HFFc6 (cell line): ENCODE measurements at regions not wholly inside any gene's neighbourhood (a gene's known extent, or its start where the extent isn't known, plus 50 kb on each side); places are given as distances from the start of the nearest gene placed in this dataset.

Source experiments
- DNase-seq: peaks from one replicate; pipeline ENCODE4 v3.0.0-alpha.2; 2018
- H3K27ac Mint-ChIP-seq: 2 replicates; pipeline ENCODE4 v1.8.0; 2020; ENCODE audit warnings: mild to moderate bottlenecking, mixed read lengths
- H3K27me3 Mint-ChIP-seq: 2 replicates; pipeline ENCODE4 v1.8.0; 2021; ENCODE audit warnings: mild to moderate bottlenecking, moderate library complexity, mixed read lengths; ENCODE audit not compliant: insufficient read depth
- H3K36me3 Mint-ChIP-seq: 2 replicates; pipeline ENCODE4 v1.8.0; 2021; ENCODE audit warnings: low read depth, mixed read lengths
- H3K4me1 Mint-ChIP-seq: 2 replicates; pipeline ENCODE4 v1.8.0; 2020; ENCODE audit warnings: low read depth, mixed read lengths
- H3K4me3 Mint-ChIP-seq: 2 replicates; pipeline ENCODE4 v1.8.0; 2020; ENCODE audit warnings: mild to moderate bottlenecking, moderate library complexity, mixed read lengths
- H3K9me3 Mint-ChIP-seq: 2 replicates; pipeline ENCODE4 v1.8.0; 2020; ENCODE audit warnings: mild to moderate bottlenecking, mixed read lengths
- TF ChIP-seq, protein P1 (sequence below): fragments of 200-600 bp; sonication (generic); IDR thresholded peaks from 2 replicates; pipeline ENCODE4 v1.5.0; 2021; ENCODE audit warnings: antibody characterized with exemption, mild to moderate bottlenecking

DNA sequence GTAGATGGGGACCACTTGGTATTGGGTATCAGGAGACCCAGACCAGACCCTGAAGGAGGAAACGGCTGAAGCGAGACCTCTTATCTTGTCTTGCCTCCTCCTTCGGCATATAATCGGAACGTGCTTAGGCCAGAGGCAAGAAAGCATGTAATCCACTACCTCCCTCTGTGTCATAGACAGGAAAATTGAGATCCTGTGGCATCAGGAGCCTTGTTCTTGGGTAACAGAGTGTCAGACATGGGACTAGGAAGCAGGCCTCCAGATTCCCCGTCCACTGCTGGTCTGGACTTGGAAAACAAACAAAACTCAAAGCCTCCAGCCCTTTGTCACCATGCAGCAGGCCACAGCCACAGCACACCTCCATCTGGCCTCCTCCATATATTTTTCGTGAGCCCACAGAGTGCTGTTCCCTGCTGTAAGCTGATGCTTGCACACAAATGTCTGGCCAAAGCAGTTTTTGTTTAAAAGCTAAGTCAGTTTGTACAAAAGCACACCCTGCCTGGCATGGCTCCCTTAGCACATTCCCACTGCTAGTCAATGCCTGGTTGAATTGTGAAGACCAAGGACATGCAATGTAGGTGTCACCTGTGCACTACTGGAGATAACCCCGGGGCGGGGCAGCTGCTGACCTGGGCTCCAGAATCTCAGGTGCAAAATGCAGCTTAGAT lies 510.9 kb downstream of the RPS24 start:
- no peaks in the 10 kb centered on the region for H3K9me3 Mint-ChIP-seq
- peaks cover 67% of the 10 kb centered on the region for H3K27me3 Mint-ChIP-seq
- H3K27ac Mint-ChIP-seq, result no peak overlapping the region
- DNase-seq, result no peak
- no peaks in the 10 kb centered on the region for H3K36me3 Mint-ChIP-seq
- H3K4me3 Mint-ChIP-seq, result no peak overlapping the region
- peaks cover 11% of the 10 kb centered on the region; the same call in 1 of the 2 replicates for H3K4me1 Mint-ChIP-seq
- TF ChIP-seq, protein P1, sequence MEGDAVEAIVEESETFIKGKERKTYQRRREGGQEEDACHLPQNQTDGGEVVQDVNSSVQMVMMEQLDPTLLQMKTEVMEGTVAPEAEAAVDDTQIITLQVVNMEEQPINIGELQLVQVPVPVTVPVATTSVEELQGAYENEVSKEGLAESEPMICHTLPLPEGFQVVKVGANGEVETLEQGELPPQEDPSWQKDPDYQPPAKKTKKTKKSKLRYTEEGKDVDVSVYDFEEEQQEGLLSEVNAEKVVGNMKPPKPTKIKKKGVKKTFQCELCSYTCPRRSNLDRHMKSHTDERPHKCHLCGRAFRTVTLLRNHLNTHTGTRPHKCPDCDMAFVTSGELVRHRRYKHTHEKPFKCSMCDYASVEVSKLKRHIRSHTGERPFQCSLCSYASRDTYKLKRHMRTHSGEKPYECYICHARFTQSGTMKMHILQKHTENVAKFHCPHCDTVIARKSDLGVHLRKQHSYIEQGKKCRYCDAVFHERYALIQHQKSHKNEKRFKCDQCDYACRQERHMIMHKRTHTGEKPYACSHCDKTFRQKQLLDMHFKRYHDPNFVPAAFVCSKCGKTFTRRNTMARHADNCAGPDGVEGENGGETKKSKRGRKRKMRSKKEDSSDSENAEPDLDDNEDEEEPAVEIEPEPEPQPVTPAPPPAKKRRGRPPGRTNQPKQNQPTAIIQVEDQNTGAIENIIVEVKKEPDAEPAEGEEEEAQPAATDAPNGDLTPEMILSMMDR, result no peak

DNA sequence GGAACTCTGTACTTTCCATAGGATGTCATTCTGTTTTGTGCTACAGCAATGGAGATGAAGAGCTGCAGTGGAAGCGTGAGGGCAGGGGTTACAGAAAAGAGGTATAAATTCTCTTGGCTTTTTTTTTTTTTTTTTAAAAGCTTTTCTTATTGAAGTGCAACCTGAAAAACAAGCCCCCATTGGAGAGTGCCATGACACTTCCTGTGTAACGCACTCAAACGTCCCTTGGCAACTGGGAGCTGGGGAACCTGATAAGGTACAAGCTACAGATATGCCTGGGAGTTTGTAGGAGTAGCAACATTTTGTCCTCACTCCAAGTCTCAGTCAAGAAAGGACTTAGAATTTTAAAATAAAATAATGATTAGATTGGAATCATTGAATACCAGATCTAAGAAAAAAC lies 512.1 kb downstream of the RPS24 start:
- H3K27me3 Mint-ChIP-seq, result peaks cover 64% of the 10 kb centered on the region
- TF ChIP-seq, protein P1, result no peak
- no peak overlapping the region for H3K27ac Mint-ChIP-seq
- no peaks in the 10 kb centered on the region for H3K36me3 Mint-ChIP-seq
- no peak for DNase-seq
- H3K4me1 Mint-ChIP-seq, result peaks cover 11% of the 10 kb centered on the region; the same call in 1 of the 2 replicates
- no peak overlapping the region for H3K4me3 Mint-ChIP-seq
- H3K9me3 Mint-ChIP-seq, result no peaks in the 10 kb centered on the region

DNA sequence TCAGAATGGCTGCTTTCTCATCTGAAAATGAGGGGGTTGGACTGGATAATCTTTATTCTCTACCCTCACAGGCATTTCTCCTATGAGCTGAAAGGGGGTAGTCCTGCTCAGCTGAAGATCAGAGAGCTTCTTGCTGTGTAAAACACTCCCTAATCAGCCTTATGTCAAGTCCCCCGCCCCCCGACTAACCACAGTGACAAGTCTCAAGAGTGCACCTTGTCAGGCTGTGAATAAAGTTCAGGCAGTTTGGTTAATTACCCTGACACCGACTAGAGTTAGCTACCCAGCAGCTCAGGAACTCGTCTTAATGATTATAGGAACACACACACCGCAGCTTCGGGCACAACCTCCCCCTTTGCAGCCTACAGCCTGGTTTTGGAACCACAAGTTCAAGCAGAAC lies 513.7 kb downstream of the RPS24 start:
- H3K9me3 Mint-ChIP-seq, result no peaks in the 10 kb centered on the region
- H3K36me3 Mint-ChIP-seq, result no peaks in the 10 kb centered on the region
- TF ChIP-seq, protein P1, result no peak
- DNase-seq, result no peak
- peaks cover under 1% of the 10 kb centered on the region; the same call in 1 of the 2 replicates for H3K4me1 Mint-ChIP-seq
- H3K27me3 Mint-ChIP-seq, result peaks cover 61% of the 10 kb centered on the region
- no peak overlapping the region for H3K27ac Mint-ChIP-seq
- H3K4me3 Mint-ChIP-seq, result no peak overlapping the region

DNA sequence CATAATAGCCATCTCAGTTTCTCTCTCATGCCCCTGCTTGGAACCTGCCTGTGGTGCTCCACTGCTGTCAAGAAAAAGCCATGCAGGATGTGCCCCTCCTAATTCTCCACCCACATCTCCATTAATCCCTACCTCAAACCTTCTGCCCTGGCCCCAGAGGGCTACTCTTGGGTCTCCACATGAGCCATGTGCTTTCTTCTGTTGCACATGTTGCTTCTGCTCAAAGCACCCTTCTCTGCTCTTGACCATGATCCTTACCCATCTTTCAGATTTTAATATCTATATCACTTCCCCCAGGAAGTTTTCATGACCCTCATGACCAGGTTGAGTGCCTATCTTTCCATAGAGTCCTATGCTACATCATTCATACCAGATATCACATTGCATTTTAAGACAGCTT lies 514.2 kb downstream of the RPS24 start:
- Mint-ChIP-seq H3K27ac (no peak overlapping the region), H3K36me3 (no peaks in the 10 kb centered on the region), H3K9me3 (no peaks in the 10 kb centered on the region), H3K4me3 (no peak overlapping the region), H3K27me3 (peaks cover 62% of the 10 kb centered on the region), H3K4me1 (no peaks in the 10 kb centered on the region)
- no peak for DNase-seq
- TF ChIP-seq, protein P1, result no peak

DNA sequence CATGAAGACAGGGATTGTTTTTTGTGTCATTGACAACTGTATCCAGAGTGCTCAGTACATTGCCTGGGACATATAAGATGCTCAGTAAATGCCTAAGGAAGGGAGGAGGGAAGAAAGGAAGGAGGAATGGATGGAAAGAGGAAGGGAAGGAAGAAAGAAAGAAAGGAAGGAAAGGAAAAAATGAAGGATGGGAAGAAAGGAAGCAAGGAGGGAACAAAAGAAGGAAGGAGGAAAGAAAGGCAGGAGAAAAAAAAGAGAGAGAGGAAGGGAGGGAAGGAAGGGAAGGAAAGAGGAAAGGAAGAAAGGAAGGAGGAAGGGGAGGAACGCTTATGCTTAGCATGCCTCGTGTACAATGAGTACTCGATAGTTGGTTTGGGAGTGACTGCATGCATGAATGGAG lies 514.7 kb downstream of the RPS24 start:
- H3K27me3 Mint-ChIP-seq, result peaks cover 57% of the 10 kb centered on the region
- no peak overlapping the region for H3K4me3 Mint-ChIP-seq
- no peak overlapping the region for H3K27ac Mint-ChIP-seq
- DNase-seq, result no peak
- TF ChIP-seq, protein P1, result no peak
- H3K9me3 Mint-ChIP-seq, result no peaks in the 10 kb centered on the region
- H3K4me1 Mint-ChIP-seq, result no peaks in the 10 kb centered on the region
- no peaks in the 10 kb centered on the region for H3K36me3 Mint-ChIP-seq
